ENCODE measurements at regions not wholly inside any gene's neighbourhood (a gene's known extent, or its start where the extent isn't known, plus 50 kb on each side); places are given as distances from the start of the nearest gene placed in this dataset.

DNA sequence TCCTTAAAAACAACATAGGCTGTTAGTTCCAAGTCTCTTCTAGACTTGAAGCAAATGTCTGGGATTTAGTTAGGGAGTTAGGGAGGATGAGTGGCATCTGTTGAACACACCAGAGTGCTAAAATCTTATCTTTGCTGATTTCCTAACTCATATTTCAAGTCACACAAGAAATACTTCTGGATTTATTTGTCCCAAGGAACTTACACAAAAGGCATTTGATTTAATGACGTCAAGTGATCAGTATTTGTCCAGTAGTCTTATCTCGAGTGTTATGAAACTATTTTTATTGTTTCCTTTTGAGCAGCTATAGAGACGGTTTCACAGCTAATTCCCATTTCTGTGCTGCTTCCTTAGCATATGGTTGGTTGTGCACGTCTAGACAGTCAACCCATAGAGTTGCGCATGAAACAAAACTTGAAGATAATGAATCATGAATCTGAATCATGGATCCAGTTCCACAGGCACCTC is 140.5 kb upstream of the TUT7 start:
- no peak for TF ChIP-seq RAD21 (IDR thresholded peaks at IDR 0.05; ENCODE audit: low read length)
- no peak for TF ChIP-seq RFX5 (IDR thresholded peaks at IDR 0.05; ENCODE audit: low read depth, low read length)
